K562 (cell line): ENCODE measurements at regions not wholly inside any gene's neighbourhood (a gene's known extent, or its start where the extent isn't known, plus 50 kb on each side); places are given as distances from the start of the nearest gene placed in this dataset.

Source experiments
- ATAC-seq: fragments of 200-7000 bp; cut with Tn5 transposase; 3 replicates; pipeline ENCODE4 v1.9.1; 2020; ENCODE audit warnings: moderate library complexity
- BruUV-seq: library from RNA; stranded (reverse); fragments of 400-500 nt; replicated peaks from 2 replicates; lab custom pipeline; 2021; lab: Mats Ljungman, UMichigan
- CTCF ChIA-PET: fragments of 300-600 bp; formaldehyde crosslinking; extraction: SDS; loops from one replicate; lab custom pipeline; 2021; ENCODE audit warnings: low intra/inter-chr PET ratio; lab: Yijun Ruan, JAX
- POLR2A ChIA-PET: fragments of 300-600, 350-650 bp; sonication (Branson Sonifier 250); formaldehyde crosslinking; extraction: SDS; loops from one replicate; lab custom pipeline; 2021; ENCODE audit warnings: antibody characterized with exemption, inconsistent platforms; lab: Yijun Ruan, JAX
- DNase-seq, 4 experiments: peaks; one replicate each; pipeline versions ENCODE4 v3.0.0 to v3.0.0-alpha.2; 2011 to 2018; ENCODE audit warnings: low spot score in 3 of 4, mixed read lengths in 3 of 4; ENCODE audit errors: extremely low read depth in 1 of 4
- FAIRE-seq: peaks from 2 replicates; lab custom pipeline; 2011; peaks lifted over from hg19 to GRCh38; lab: Jason Lieb, UNC
- H2AFZ ChIP-seq: 2 replicates; pipeline ENCODE4 v1.6.0; 2011; ENCODE audit warnings: low read depth, low read length, control low read depth, inconsistent platforms
- H3K27ac ChIP-seq: fragments of 200-600 bp; 3 replicates; pipeline ENCODE4 v1.8.0; 2011; ENCODE audit warnings: low read depth, mild to moderate bottlenecking, control low read depth, inconsistent platforms, low read length, moderate library complexity, mixed read lengths; ENCODE audit errors: extremely low read depth
- H3K27me3 ChIP-seq, 2 experiments: fragments of 300-600 bp in 1 of 2; 2 replicates in 1 of 2; 3 replicates in 1 of 2; pipeline versions ENCODE4 v1.6.0 to v1.8.0; 2011; ENCODE audit warnings: inconsistent platforms in 2 of 2, low read length in 2 of 2, mild to moderate bottlenecking in 1 of 2, mixed read lengths in 1 of 2, moderate library complexity in 1 of 2; ENCODE audit not compliant: control insufficient read depth in 2 of 2, insufficient read depth in 2 of 2
- H3K36me3 ChIP-seq: fragments of 300-600 bp; 3 replicates; pipeline ENCODE4 v1.8.0; 2011; ENCODE audit warnings: mild to moderate bottlenecking, low read length, inconsistent platforms; ENCODE audit not compliant: control insufficient read depth, insufficient read depth
- H3K4me1 ChIP-seq, 2 experiments: fragments of 200-600 bp in 1 of 2; replicated peaks in 1 of 2; 2 replicates in 1 of 2; 3 replicates in 1 of 2; pipeline versions ENCODE4 v1.5.1 to v1.8.0; 2011; ENCODE audit warnings: inconsistent platforms in 2 of 2, low read length in 2 of 2, mild to moderate bottlenecking in 1 of 2, mixed read lengths in 1 of 2, moderate library complexity in 1 of 2; ENCODE audit not compliant: control insufficient read depth in 2 of 2, insufficient read depth in 2 of 2
- H3K4me2 ChIP-seq: 2 replicates; pipeline ENCODE4 v1.6.1; 2011; ENCODE audit warnings: low read length, control low read depth, inconsistent platforms, mixed read lengths; ENCODE audit not compliant: insufficient read depth
- H3K4me3 ChIP-seq: fragments of 200-600 bp; sonication (generic), shearing (Covaris generic); 2 replicates; pipeline ENCODE4 v1.5.1; 2016; ENCODE audit warnings: control low read depth, inconsistent platforms
- H3K79me2 ChIP-seq: fragments of 200-600 bp; 3 replicates; pipeline ENCODE4 v1.8.0; 2011; ENCODE audit warnings: low read length, inconsistent platforms; ENCODE audit not compliant: control insufficient read depth, insufficient read depth
- H3K9ac ChIP-seq, 2 experiments: 2 replicates each; pipeline versions ENCODE4 v1.6.0 to v1.6.1; 2011; ENCODE audit warnings: low read depth in 2 of 2, low read length in 2 of 2, control low read depth in 1 of 2, inconsistent platforms in 1 of 2, mild to moderate bottlenecking in 1 of 2, mixed read lengths in 1 of 2; ENCODE audit not compliant: insufficient read depth in 1 of 2
- H3K9me1 ChIP-seq: one replicate; pipeline ENCODE4 v1.6.0; 2011; ENCODE audit warnings: inconsistent platforms, mild to moderate bottlenecking, low read length, moderate library complexity; ENCODE audit not compliant: control insufficient read depth, insufficient read depth
- H3K9me3 ChIP-seq: replicated peaks from 2 replicates; pipeline ENCODE4 v1.5.1; 2011; ENCODE audit warnings: low read depth, low read length, inconsistent platforms; ENCODE audit not compliant: control insufficient read depth, insufficient read depth
- H4K20me1 ChIP-seq: replicated peaks from 2 replicates; pipeline ENCODE4 v1.6.1; 2011; ENCODE audit warnings: low read length, inconsistent platforms, mixed read lengths; ENCODE audit not compliant: control insufficient read depth, insufficient read depth
- CSDE1 ChIP-seq, 2 experiments: fragments of 450-650 bp; IDR thresholded peaks; 2 replicates each; pipeline ENCODE4 v1.6.1; 2016; ENCODE audit warnings: mild to moderate bottlenecking in 1 of 2
- FOXP1 ChIP-seq: sonication (generic); formaldehyde crosslinking; IDR thresholded peaks from 2 replicates; pipeline ENCODE4 v1.8.0; 2022; ENCODE audit warnings: mild to moderate bottlenecking, missing genetic modification reagents
- HSF4 ChIP-seq: fragments of 250-450 bp; sonication (Bioruptor Pico); IDR thresholded peaks from 2 replicates; pipeline ENCODE4 v2.1.2; 2022; ENCODE audit warnings: mild to moderate bottlenecking, moderate library complexity, borderline replicate concordance
- TCFL5 ChIP-seq: fragments of 250-450 bp; sonication (Bioruptor Pico); conservative IDR thresholded peaks from 2 replicates; pipeline ENCODE4 v1.6.1; 2021; ENCODE audit warnings: mild to moderate bottlenecking, moderate library complexity, matching md5 sums
- TFAP4 ChIP-seq: sonication (generic); formaldehyde crosslinking; IDR thresholded peaks from 2 replicates; pipeline ENCODE4 v1.8.0; 2022; ENCODE audit warnings: missing genetic modification reagents, mild to moderate bottlenecking, moderate library complexity, borderline replicate concordance
- ZNF282 ChIP-seq: sonication (generic); formaldehyde crosslinking; IDR thresholded peaks from 2 replicates; pipeline ENCODE4 v1.8.1; 2023; ENCODE audit warnings: missing genetic modification reagents
- ZNF639 ChIP-seq, 2 experiments: fragments of 200-800 bp in 1 of 2; sonication (Bioruptor generic) in 1 of 2; sonication (generic) in 1 of 2; formaldehyde crosslinking in 1 of 2; IDR thresholded peaks in 1 of 2; conservative IDR thresholded peaks in 1 of 2; 2 replicates each; pipeline versions ENCODE4 v1.5.0 to v1.6.1; 2016 to 2020; ENCODE audit warnings: missing compliant biosample characterization in 1 of 2, missing genetic modification characterization in 1 of 2, missing genetic modification reagents in 1 of 2
- WGBS: fragments of 100-300 bp; shearing (Covaris generic); methylation state at CpG from one replicate; pipeline ENCODE4 v1.1.6; 2016; ENCODE audit warnings: low coverage, mixed read lengths; ENCODE audit not compliant: insufficient coverage; ENCODE audit errors: missing lambda C conversion rate; 5-methylcytosine and 5-hydroxymethylcytosine counted together
- in situ Hi-C: fragments of 300-500 bp; cut with MboI; formaldehyde crosslinking; loops from 4 replicates; pipeline ENCODE4 v1.15.0; 2018; ENCODE audit warnings: inconsistent platforms, mixed read lengths
- intact Hi-C: fragments of 100-400 bp; cut with micrococcal nuclease; formaldehyde crosslinking; loops from 2 replicates; pipeline ENCODE4 v1.14.2; 2022

GRCh38 chr4:152064753-152065152, 303.9 kb upstream of the GATB start (continued):
- TF ChIP-seq ZNF639 (CRISPR knock-in tag; conservative IDR thresholded peaks at IDR 0.05 in 1 of 2, IDR thresholded peaks at IDR 0.05 in 1 of 2) (no peak), FOXP1 (no peak), CSDE1 (IDR thresholded peaks at IDR 0.05) (no peak)

- H3K27ac ChIP-seq: no peak overlapping the region
- H3K4me2 ChIP-seq: no peak overlapping the region
- no peak for FAIRE-seq
- ATAC-seq: no peak
- CTCF ChIA-PET: no interaction called here
- H2AFZ ChIP-seq: no peak overlapping the region
- no peaks in the 10 kb centered on the region for H3K9me1 ChIP-seq
- POLR2A ChIA-PET: no interaction called here
- H3K27me3 ChIP-seq: peaks cover 0 to 4% of the 10 kb centered on the region in 2 experiments; a peak in 2 of 5 replicates
- in situ Hi-C loops: no loop called here
- H3K9ac ChIP-seq: no peak overlapping the region
- no peaks in the 10 kb centered on the region for H4K20me1 ChIP-seq
- H3K79me2 ChIP-seq: no peaks in the 10 kb centered on the region
- no peaks in the 10 kb centered on the region for H3K9me3 ChIP-seq
- no peak overlapping the region for H3K4me3 ChIP-seq
- no peak for DNase-seq
- TF ChIP-seq TFAP4 (no peak), TCFL5 (CRISPR knock-in tag) (no peak), HSF4 (CRISPR knock-in tag) (no peak), ZNF282 (CRISPR knock-in tag) (no peak)
- TF ChIP-seq, all 486 proteins: peak for 0
- intact Hi-C loops: no loop called here
- H3K36me3 ChIP-seq: no peaks in the 10 kb centered on the region
- BruUV-seq: no TSS peak
- 0% methylated on average over 2 of the region's 2 CpGs for WGBS
- H3K4me1 ChIP-seq: no peaks in the 10 kb centered on the region
Measured at GRCh38 chr4:152064282-152064681, 303.5 kb upstream of the GATB start.
